HG02642 (cell line): ENCODE measurements at regions not wholly inside any gene's neighbourhood (a gene's known extent, or its start where the extent isn't known, plus 50 kb on each side); places are given as distances from the start of the nearest gene placed in this dataset.
"Not testable (repeated sequence)": the region's sequence is repeated elsewhere in the genome, so short reads cannot be mapped to it uniquely, and the experiment has no call there.

Source experiments
- ATAC-seq: cut with Tn5 transposase; IDR thresholded peaks from one replicate; pipeline ENCODE4 v1.9.1; 2021; ENCODE audit warnings: mild to moderate bottlenecking; ENCODE audit not compliant: unreplicated experiment, poor library complexity

DNA sequence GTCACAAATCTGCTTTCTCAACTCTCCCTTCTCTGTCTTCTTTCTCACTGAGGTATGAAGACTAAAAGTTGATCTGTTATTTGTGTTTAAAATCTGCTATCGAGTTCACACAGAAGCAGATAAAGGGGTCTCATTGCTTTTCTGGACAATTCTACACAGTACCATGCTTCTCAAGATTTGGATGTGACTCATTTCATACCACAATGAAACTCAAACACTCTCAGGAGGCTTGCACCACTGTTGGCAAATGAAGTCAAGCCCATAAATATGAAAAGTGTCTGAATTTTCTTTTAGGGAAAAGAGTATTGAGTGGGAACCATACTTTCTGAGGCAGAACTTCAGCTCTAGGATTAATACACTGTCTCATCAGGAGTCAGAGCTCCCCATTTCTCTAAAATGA is 274.6 kb upstream of the CYRIA start:
- no peak for ATAC-seq

DNA sequence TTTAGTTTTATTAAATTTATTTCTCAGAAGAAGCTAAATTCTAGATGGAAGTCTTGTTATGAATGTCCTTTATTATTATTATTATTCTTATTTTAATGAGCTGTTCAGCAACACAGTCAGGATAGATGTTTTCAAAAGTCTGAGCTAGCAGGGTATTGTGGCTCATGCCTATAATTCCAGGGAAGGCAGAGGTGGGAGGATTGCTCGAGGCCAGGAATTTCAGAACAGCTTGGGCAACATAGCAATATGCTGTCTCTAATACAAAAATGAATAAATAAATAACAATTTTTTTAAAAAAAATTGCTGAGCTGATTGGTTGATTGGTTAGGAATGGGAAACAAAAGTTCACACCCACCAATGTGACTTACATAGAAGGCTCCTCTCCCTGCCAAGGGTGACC is 274.1 kb upstream of the CYRIA start:
- ATAC-seq, result no peak

DNA sequence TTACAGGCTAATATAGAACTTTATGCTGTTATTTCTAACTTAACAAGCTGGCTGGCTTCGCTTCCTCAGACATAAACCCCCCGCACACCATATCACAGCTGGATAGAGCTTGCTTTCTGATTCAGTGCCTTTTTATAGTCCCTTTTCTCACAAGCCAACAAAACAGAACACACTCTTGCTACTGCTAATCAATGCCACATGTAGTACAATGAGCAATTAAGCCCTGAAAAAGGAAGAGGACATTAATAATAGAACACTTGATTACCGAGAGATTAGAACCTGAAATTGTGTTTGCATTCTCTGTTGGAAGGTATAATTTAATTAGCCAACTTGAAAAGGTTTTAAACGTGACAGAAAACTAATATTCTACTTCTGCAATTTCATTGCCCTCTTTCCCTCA is 267.7 kb upstream of the CYRIA start:
- no peak for ATAC-seq

DNA sequence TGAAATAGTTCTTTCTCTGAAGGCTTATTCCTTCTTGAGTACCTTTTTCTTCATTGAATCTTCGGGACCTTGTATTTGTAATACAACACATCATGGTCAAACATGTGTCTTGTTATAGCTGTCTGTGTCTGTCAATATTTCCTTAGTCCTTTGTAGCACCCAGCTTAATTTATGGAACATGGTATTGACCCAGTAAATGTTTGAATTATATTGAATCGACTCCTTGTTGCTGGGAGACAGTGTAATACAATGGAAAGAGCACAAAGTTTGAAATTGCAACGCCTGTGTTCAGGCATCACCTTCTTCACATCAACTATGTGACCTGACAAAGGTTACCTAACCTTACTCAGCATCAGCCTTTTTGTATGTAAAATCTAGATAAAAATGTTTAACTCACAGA is 267.2 kb upstream of the CYRIA start:
- no peak for ATAC-seq

DNA sequence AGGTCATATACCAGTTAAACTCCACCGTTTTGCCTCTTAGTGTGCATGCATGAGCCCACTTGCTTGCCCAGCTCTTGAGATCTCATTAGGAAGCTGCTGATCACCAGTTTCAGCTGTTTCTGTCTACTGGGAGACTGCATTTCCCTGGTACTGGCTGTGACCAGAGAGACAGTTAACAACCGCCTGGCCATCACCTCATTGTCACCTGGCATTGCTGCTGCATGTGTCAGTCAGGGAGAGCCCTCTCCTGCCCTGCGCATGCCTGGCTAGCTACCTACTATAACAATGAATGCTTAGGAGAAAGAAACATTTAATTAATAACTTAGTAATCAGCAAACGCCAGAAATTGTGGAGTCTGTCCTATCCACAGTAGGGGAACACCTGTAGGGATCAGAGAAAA is 265.8 kb upstream of the CYRIA start:
- no peak for ATAC-seq

DNA sequence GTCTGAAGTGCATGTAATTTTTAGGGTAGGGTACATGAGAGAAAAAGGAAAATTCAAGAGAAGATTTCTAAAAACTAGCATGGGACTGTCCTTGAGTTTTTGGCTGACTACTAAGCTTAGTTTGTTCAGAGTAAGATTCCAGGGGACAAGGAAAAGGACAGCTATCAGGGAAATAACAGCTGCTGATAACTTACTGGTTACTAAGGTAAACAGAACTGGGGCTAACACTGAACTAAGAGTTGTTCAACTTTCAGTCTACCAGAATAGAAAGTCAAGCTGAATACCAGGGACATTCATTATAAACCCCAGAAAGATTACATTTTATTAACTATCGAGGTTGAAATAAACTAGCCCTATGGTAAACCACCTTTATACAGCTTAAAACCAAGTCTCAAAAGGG is 261.8 kb upstream of the CYRIA start:
- no peak for ATAC-seq

DNA sequence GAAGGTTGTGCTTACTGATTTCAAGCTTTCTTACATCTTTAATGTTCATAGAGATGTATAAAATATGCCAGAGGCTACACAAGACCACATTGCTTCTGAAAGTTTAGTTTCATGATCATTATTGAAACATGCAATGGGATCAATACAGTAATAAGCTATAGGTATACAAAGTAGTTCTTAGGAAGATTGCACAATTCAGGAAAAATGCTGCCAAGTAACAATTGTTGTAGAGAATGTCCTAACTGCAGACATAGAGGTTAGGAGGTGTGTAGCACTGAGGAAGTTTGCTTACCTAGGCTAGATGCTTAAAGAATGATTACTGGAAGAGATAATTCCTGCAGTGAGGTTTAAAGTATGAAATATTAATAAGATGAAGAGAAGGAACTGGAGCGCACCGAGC is 259.5 kb upstream of the CYRIA start:
- ATAC-seq, result no peak

DNA sequence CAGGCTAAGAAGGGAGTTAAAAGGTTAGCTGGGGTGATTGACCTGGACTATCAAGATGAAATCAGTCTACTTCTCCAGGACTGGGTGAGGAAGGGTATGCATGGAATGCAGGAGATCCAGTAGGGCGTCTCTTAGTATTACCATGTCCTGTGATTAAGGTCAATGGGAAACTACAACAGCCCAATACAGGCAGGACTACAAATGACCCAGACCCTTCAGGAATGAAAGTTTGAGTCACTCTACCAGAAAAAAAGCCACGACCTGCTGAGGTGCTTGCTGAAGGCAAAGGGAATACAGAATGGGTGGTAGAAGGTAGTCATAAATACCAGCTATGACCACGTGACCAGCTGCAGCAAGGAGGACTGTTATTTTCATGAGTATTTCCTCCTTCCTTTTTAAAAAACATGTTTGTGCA is 249.7 kb upstream of the CYRIA start:
- not testable (repeated sequence) for ATAC-seq

DNA sequence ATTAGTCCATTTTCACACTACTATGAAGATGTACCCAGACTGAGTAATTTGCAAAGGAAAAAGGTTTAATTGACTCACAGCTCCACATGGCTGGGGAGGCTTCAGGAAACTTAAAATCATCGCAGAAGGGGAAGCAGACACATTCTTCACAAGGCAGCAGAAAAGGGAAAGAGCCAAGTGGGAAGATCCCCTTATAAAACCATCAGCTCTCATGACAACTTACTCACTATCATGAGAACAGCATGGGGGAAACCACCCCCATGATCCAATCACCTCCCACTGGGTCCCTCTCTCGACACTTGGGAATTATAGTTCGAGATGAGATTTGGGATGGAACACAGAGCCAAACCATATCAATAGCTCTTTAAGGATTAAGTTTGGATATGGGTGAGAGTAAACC is 246.1 kb upstream of the CYRIA start:
- no peak for ATAC-seq

DNA sequence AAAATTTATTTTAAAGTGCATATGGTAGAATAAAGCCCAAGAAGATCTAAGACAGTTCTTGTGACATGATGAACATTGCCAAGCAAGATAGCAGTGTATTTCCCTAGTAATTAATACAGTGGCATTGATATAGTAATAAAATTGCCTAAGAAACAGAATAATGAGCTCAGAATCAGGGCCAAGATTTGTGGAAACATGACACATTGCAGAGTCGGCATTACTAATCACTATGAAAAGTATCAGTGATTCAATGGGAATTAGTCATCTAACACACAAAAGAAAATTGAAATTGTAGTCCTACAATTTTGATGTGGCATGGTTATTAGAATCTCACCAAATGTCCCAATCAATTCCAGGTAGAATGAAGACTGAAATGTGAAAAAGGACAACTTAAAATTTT is 243.0 kb upstream of the CYRIA start:
- ATAC-seq, result no peak

DNA sequence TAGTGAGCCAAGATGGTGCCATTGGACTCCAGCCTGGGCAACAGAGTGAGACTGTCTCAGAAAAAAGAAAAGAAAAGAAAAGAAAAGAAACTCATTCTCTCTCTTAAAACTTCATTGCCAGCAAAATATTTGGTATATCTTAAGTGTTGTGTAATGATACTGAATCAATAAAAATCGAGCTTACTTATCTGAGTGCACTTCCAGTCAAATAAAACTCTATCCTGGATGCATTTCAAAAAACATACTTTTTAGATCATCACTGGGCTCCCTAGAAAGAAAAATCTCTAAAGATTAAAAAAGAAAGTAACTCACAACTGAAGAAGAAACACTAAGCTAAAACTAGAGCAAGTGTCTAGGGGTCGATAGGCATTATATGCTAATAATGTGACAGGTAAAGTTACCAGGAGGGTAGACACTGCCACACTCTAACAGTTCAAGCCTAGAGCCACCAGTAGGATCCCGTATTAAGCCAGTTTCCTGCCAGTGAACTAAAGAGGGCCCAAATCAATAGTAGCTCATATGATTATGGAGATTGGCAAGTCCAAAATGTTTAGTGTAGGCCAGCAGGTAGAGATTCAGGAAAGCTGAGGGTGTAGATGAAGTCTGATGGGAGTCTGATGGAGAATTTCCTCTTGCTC is 242.1 kb upstream of the CYRIA start:
- no peak for ATAC-seq

DNA sequence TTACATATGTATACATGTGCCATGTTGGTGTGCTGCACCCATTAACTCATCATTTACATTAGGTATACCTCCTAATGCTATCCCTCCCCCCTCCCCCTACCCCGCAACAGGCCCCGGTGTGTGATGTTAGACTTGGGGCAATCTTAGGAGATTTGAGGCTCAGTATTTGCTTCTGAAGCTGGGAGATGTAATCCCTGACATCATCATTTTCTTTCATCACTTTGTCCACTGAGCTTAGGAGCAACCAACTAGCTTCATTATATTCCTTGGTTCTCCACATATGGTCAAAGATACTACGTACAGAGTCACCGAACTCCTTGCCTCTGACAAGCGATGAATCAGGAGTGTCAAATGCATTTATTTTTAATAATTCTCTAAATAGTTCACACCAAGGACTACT is 239.7 kb upstream of the CYRIA start:
- not testable (repeated sequence) for ATAC-seq

DNA sequence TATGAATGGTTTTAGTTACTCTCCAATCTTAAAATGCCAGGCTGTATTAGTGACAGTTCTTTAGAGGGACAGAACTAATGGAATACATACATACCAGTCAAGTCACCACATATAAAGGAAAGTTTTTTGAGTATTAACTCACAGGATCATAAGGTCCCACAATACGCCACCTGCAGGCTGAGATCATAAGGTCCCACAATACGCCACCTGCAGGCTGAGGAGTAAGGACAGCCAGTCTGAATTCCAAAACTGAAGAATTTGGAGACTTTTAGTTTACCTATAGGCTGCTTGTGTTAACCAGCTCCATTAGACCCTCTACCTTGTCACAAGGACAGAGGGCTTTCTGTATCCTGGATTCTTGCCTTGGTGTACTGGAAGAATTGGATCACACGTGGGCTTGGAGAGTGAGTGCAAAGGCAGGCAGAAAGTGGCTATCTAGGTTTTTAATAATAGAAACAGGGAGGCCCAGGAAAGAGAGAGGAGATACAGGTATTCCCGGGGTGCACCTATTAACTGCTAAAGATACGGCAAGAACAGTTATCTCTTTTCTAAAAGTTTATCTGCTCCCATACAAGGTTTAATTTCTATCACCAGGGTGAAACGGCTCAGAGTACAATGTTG is 234.9 kb upstream of the CYRIA start:
- peak; percentile 92 for ATAC-seq

DNA sequence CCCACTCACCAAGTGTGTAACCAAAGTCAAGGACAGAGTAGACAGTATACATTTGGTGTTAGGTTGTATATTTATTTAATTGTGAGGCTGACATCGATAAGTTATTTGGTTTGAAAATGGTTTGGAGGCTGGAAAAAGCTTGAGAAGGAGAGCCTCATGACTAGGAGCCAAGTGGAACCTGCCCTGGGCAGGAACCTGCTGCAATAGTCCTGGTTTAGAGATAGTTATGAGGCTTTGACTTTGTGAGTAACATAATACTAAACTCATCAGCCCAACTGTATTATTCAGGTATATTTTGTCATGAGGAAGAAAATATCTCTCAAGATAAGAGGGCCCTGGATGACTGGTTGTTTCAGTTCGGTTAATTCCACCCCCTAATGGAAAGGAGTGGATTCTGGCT is 234.3 kb upstream of the CYRIA start:
- peak; percentile 19 for ATAC-seq

DNA sequence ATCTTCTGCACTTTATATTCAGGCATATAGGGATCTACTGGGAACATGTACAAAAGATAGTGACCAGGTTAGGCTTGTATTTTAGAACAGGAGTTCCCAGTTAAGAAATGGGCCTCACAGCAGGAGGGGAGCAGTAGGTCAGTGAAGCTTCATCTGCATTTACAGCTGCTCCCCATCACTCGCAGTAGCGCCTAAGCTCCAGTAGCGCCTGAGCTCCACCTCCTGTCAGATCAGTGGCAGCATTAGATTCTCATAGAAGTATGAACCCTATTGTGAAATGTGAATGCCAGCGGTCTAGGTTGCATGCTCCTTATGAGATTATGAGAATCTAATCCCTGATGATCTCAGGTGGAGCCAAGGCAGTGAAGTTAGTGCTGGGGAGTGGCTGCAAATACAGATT is 224.4 kb upstream of the CYRIA start:
- no peak for ATAC-seq

DNA sequence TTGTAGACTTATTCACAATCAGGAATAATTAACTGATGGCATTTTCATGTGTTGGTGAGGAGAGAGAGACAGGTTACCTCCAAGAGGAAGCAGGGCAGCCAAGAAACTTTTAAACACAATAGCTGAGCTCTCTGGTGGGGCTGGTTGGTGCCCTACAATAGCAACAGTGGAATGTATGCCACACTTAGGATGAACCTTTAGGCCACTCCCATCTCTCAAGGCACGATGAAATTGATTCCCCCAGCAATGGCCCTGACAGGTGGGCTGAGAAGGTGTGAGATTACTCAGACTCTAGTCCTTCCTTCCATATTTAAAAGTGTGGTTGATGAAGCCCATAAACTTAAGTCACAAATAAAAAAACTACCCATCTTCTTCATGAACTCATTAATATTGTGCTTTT is 219.4 kb upstream of the CYRIA start:
- ATAC-seq, result no peak

DNA sequence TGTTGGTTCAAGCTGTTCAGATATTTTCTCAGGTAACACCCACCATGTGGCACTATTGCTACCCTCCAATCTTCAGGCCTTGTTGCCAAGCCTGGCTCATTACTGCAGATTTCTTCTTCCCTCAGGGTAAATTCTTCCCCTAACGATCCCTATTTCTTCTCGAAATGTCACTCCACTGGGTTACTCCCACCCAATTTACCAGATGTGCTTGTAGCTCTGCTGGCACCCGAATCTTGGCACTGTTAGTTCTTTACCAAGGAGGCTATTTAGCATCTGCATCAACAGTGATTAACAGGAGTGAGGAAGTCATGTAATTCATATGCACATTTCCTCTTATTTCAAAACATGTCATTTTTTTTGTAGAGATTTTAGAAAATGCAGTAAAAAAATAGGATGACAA is 217.1 kb upstream of the CYRIA start:
- ATAC-seq, result no peak

DNA sequence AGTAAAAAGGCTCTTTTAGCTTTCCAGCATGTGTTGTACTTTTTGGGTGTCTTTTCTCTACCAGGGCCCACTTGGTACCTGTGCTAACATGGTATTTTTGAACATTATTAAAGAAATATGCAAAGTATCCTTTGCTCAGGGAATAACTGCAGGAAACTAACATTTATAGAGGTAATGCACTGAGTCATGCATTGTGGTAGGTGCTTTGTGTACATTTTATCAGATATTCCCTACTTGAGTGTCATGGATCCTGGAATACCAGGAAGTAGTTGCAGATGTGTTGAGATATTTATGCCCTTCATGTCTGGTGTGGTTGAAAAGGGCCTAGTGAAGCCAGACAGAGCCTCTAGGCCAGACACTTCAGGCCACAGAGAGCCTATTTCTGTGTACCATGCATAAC is 215.5 kb upstream of the CYRIA start:
- no peak for ATAC-seq

DNA sequence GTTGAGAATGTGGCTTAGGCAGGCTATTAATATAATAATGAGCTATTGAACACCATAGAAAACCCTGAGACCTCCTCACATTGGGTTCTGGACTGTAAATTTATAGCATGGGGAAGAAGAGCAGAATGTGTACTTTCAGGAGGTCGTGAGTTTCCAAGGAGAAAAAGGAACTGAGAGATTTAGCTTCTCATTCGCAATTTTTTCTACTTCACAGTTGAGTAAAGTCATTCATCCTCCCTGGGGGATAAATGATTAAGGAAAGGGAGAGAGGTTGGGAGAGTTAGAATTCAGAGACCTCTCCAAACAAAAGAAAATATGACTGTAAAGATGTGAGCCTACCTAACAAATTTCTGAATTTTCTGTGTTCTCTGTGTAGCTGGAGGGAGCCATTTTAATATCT is 205.8 kb upstream of the CYRIA start:
- no peak for ATAC-seq

DNA sequence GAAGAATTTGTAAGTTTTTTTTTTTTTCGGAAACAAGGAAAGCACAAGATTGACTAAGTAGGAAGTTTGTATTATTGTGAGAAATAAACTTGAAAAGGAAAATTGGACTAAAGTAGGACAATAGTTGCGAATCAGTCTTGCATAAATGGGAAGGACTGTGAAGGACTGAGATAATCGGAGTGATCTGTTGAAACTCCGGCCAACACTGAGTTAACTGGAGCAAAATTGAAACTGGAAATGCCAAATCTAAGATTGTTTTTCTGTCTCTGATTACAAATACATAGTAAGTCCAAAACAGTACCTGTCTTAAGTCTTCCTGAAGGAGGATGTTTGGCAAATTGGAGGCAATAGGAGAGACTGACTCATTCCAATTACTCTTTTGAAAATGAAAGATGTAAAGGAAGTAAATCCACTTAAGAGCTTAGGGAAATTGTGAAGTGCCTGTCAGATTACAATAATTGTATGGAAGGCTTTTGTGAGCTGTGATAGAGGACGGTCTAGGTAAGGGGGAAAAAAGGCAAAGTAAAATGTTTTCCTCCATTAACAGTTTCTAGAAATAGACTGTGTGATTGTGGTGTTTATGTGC is 204.9 kb upstream of the CYRIA start:
- no peak for ATAC-seq

DNA sequence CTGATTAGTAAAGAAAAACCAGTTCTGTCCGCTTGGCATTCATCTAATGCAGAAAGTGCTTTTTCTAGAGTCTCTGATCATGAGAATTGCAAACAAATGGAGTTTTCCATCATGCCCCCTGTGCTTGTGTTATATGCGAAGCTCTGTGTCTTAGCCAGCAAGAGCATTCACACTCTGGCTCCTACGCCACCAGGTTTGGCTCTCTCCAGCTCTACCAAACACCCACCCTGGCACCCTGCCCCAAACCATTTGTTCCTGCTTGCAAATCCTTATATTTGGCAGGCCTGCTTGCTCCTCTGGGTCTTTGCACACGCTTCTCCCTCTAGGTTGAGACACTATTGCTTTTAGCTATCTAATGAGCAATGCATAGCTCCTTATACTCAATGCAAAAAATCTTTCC is 204.1 kb upstream of the CYRIA start:
- ATAC-seq, result no peak

DNA sequence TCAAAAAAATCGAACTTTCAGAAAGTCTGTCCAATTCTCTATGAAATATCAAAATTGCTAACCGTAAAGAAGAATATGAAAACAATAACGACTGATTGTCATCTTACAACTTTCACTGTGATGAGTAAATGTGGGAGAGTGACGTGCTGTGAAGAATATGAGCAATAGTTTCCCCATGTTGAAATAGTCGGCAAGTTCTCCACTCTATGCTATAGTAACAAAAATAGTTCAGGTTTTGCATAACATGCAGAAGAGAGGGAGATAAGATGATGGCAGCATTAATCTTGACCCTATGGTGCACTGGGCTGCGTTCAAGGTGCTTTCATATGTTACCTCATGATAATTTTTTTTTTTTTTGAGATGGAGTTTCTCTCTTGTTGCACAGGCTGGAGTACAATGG is 196.8 kb upstream of the CYRIA start:
- no peak for ATAC-seq
